ENCODE measurements at regions not wholly inside any gene's neighbourhood (a gene's known extent, or its start where the extent isn't known, plus 50 kb on each side); places are given as distances from the start of the nearest gene placed in this dataset.

- TF ChIP-seq, protein P1, sequence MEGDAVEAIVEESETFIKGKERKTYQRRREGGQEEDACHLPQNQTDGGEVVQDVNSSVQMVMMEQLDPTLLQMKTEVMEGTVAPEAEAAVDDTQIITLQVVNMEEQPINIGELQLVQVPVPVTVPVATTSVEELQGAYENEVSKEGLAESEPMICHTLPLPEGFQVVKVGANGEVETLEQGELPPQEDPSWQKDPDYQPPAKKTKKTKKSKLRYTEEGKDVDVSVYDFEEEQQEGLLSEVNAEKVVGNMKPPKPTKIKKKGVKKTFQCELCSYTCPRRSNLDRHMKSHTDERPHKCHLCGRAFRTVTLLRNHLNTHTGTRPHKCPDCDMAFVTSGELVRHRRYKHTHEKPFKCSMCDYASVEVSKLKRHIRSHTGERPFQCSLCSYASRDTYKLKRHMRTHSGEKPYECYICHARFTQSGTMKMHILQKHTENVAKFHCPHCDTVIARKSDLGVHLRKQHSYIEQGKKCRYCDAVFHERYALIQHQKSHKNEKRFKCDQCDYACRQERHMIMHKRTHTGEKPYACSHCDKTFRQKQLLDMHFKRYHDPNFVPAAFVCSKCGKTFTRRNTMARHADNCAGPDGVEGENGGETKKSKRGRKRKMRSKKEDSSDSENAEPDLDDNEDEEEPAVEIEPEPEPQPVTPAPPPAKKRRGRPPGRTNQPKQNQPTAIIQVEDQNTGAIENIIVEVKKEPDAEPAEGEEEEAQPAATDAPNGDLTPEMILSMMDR (IDR thresholded peaks at IDR 0.05; ENCODE audit: borderline replicate concordance, extremely low read depth, low read length, poor library complexity, severe bottlenecking) = no peak
- TF ChIP-seq EZH2 (IDR thresholded peaks at IDR 0.05; ENCODE audit: borderline replicate concordance, low read depth, low read length, severe bottlenecking) = no peak
These were observed 725.7 kb upstream of the TENM3 start for GRCh38 chr4:181517491-181517890.
